ENCODE measurements at regions not wholly inside any gene's neighbourhood (a gene's known extent, or its start where the extent isn't known, plus 50 kb on each side); places are given as distances from the start of the nearest gene placed in this dataset.

DNA sequence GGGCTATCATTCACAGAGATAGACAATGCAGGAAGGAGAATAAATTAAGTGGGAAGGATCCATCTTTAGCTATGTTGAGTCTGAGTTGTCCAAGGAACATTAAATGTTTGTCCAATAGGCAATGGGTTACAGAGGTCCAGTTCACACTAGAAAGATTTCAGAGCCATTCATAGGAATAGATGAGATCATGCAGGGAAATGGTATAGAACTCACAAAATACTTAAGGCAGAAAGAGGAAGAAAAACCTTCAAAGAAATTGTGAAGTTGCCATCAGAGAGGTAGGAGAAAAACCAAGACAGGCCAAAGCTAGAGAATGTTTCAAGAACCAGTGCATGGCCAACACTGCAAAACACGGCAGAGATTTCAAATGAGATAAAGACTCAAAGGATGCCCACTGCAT lies 94.1 kb downstream of the PHLDA1 start:
- TF ChIP-seq, protein P1, sequence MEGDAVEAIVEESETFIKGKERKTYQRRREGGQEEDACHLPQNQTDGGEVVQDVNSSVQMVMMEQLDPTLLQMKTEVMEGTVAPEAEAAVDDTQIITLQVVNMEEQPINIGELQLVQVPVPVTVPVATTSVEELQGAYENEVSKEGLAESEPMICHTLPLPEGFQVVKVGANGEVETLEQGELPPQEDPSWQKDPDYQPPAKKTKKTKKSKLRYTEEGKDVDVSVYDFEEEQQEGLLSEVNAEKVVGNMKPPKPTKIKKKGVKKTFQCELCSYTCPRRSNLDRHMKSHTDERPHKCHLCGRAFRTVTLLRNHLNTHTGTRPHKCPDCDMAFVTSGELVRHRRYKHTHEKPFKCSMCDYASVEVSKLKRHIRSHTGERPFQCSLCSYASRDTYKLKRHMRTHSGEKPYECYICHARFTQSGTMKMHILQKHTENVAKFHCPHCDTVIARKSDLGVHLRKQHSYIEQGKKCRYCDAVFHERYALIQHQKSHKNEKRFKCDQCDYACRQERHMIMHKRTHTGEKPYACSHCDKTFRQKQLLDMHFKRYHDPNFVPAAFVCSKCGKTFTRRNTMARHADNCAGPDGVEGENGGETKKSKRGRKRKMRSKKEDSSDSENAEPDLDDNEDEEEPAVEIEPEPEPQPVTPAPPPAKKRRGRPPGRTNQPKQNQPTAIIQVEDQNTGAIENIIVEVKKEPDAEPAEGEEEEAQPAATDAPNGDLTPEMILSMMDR (IDR thresholded peaks at IDR 0.05): no peak
- no peak for TF ChIP-seq POLR2A (IDR thresholded peaks at IDR 0.05)

Measured in thyroid gland (tissue), 4 donors.